Kidney epithelial cell (primary cell): ENCODE measurements at regions not wholly inside any gene's neighbourhood (a gene's known extent, or its start where the extent isn't known, plus 50 kb on each side); places are given as distances from the start of the nearest gene placed in this dataset.

Source experiments
- DNase-seq: peaks from one replicate; pipeline ENCODE4 v3.0.0-alpha.2; 2010; ENCODE audit warnings: low read depth
- H3K27me3 ChIP-seq: 2 replicates; pipeline ENCODE4 v1.6.0; 2011; ENCODE audit warnings: low read length; ENCODE audit not compliant: control insufficient read depth, insufficient read depth
- H3K36me3 ChIP-seq: 2 replicates; pipeline ENCODE4 v1.5.1; 2011; ENCODE audit warnings: low read length; ENCODE audit not compliant: control insufficient read depth, insufficient read depth
- H3K4me3 ChIP-seq: 2 replicates; pipeline ENCODE4 v1.5.1; 2011; ENCODE audit warnings: low read depth, mild to moderate bottlenecking, control low read depth, low read length
- TF ChIP-seq, protein P1 (sequence below): IDR thresholded peaks from 2 replicates; pipeline ENCODE4 v1.5.1; 2011; ENCODE audit warnings: mild to moderate bottlenecking, moderate library complexity, low read length, control low read depth, inconsistent platforms; ENCODE audit not compliant: insufficient read depth, poor library complexity, severe bottlenecking

DNA sequence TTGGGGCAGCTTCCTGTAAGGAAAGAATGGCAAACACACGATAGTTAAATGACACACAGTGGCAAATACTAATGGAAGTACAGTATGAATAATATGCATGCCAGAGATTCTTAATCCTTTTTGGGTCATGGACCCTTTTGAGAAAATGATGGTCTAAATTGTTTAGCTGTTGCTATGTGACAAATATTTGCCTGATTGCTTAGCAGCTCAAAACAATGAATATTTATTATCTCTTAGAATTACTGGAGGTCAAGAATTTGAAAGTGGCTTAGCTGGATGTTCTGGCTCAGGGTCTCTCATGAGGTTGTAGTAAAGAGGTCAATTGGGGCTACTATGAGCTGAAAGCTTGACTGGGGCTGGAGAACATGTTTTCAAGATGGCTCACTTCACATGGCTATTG, 69.7 kb downstream of the FANCF start:
- TF ChIP-seq, protein P1, sequence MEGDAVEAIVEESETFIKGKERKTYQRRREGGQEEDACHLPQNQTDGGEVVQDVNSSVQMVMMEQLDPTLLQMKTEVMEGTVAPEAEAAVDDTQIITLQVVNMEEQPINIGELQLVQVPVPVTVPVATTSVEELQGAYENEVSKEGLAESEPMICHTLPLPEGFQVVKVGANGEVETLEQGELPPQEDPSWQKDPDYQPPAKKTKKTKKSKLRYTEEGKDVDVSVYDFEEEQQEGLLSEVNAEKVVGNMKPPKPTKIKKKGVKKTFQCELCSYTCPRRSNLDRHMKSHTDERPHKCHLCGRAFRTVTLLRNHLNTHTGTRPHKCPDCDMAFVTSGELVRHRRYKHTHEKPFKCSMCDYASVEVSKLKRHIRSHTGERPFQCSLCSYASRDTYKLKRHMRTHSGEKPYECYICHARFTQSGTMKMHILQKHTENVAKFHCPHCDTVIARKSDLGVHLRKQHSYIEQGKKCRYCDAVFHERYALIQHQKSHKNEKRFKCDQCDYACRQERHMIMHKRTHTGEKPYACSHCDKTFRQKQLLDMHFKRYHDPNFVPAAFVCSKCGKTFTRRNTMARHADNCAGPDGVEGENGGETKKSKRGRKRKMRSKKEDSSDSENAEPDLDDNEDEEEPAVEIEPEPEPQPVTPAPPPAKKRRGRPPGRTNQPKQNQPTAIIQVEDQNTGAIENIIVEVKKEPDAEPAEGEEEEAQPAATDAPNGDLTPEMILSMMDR, result no peak
- H3K27me3 ChIP-seq, result no peaks in the 10 kb centered on the region
- DNase-seq, result no peak
- no peaks in the 10 kb centered on the region for H3K36me3 ChIP-seq
- H3K4me3 ChIP-seq, result no peak overlapping the region

DNA sequence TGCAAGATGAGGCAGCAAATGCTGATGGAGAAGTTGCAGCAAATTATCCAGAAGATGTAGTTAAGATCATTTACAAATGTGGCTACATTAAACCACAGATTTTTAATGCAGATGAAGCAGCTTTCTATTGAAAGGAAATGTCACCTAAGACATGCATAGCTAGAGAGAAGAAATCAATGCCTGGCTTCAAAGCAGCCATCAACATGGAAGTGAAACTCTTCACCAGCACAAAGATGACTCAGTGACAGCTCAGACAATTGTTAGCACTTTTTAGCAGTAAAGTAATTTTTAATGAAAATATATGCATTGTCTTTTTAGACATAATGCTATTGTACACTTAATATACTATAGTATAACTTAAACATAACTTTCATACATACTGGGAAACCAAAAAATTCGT, 71.4 kb downstream of the FANCF start:
- TF ChIP-seq, protein P1, result no peak
- H3K27me3 ChIP-seq, result no peaks in the 10 kb centered on the region

DNA sequence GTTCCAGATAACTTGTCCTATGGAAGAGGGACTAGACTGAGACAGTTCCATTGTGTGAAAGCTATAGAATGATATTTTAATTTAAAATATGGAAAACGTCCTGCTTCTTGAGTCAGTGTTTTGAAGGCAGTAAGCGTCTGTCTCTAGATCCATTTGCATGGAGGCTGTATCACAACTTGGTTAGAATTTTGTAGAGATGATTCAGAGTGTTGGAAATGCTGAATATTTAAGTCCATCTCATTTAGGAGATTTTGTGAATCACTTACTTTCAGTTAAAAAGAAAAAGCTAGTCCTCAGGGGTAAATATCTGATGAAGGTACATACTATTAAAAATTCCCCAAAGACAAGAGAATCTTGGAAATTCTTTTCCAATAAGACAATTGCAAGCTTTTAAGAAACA, 72.7 kb downstream of the FANCF start:
- DNase-seq, result no peak
- H3K4me3 ChIP-seq, result no peak overlapping the region
- TF ChIP-seq, protein P1, result no peak
- H3K36me3 ChIP-seq, result no peaks in the 10 kb centered on the region
- H3K27me3 ChIP-seq, result no peaks in the 10 kb centered on the region

More for the DNA sequence above, 71.4 kb downstream of the FANCF start:
- Histone ChIP-seq H3K36me3 (no peaks in the 10 kb centered on the region), H3K4me3 (no peak overlapping the region)
- DNase-seq, result no peak

DNA sequence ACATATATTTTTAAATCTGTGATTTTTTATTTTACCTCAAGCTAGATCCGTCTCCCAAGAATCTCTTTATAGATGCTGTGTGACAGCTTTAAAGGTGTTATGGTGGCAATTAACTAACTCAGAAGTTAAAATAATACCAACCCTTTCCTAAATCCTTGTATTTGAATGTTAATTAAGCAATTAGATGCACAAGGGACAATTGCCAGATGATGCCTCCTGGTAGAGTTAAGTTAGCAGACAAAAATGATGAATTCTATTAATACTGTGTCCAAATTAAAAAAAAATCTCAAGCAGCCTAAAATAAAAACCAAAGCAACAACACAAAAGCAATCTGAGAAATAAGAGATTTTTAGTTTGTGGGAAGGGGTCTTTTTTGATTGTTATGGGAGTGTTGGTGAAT, 78.9 kb downstream of the FANCF start:
- Histone ChIP-seq H3K27me3 (no peaks in the 10 kb centered on the region), H3K36me3 (no peaks in the 10 kb centered on the region), H3K4me3 (no peak overlapping the region)
- no peak for DNase-seq
- TF ChIP-seq, protein P1, result no peak

DNA sequence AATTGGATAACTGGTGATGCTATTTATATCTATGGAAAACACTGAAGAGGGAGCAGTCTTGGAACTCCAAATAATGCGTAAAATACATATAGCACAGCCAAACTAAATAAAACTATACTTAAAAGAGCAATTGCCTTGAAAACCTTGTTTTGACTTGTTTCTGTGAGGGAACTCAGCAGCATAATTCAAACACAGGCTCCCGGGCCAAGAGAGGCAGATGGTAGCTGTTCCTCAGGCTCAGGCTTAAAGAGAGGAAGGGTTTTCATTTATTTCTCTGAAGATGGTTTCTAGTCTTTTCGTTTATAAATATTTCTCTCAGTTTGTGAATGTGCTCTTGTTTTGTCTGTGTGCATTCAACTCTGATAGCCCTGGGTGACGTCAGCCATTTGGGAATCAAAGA, 82.4 kb downstream of the FANCF start:
- DNase-seq, result no peak
- Histone ChIP-seq H3K36me3 (no peaks in the 10 kb centered on the region), H3K27me3 (no peaks in the 10 kb centered on the region), H3K4me3 (no peak overlapping the region)
- TF ChIP-seq, protein P1, result no peak

DNA sequence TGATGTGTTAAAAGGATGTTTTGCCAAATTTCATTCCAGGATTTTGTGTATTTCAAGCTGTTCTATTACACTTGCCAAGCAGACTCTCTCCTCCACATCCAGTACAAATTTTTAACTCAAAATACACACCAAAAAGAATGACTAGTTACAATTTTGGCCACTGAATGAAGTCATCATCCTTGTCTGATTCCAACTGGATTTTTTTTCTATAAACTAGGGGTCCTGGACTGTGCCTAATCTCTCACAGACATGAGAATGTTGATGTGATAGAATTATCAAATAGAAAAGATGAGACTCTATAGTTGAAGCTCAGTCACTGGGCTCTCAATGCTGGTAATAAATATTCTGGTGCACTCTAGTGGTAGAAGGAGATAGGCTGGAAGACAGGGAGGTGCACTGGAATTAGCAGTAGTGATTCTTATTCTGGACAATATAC, 85.8 kb downstream of the FANCF start:
- H3K36me3 ChIP-seq, result no peaks in the 10 kb centered on the region
- TF ChIP-seq, protein P1, result peak; percentile 71
- DNase-seq, result no peak
- no peak overlapping the region for H3K4me3 ChIP-seq
- no peaks in the 10 kb centered on the region for H3K27me3 ChIP-seq
